IPS DF 19.7 (cell line): ENCODE measurements at regions not wholly inside any gene's neighbourhood (a gene's known extent, or its start where the extent isn't known, plus 50 kb on each side); places are given as distances from the start of the nearest gene placed in this dataset.
"Not testable (repeated sequence)": the region's sequence is repeated elsewhere in the genome, so short reads cannot be mapped to it uniquely, and the experiment has no call there.

Experiments
- DNase-seq: peaks from one replicate; pipeline ENCODE4 v3.0.0-alpha.2; 2013; ENCODE audit warnings: low read depth, low spot score

- no peak for DNase-seq
Observed at GRCh38 chr5:42074353-42074752, 149.3 kb downstream of the FBXO4 start.

GRCh38 chr5:42089705-42090104 lies 164.6 kb downstream of the FBXO4 start:
- no peak for DNase-seq

GRCh38 chr5:42090162-42090561 lies 165.1 kb downstream of the FBXO4 start:
- no peak for DNase-seq

GRCh38 chr5:42099846-42100245 lies 174.8 kb downstream of the FBXO4 start:
- not testable (repeated sequence) for DNase-seq

DNA sequence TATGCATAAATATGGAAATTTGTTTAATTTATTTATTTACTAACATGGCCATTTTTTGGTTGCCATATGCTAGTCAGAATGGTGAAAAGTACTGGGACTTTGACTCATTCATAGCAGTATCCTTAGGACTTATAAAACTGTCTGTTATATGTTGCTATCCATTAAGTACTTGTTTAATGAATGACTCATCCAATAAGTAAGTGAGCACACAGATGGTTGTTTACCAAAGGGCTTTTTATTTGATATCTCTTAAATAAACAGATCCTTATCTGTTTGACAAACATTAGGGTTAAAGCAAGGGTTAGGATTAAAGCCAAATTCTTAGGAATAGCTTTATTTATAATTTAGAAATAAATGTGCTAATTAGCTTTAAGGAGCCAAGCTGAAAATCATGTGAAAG lies 183.4 kb downstream of the FBXO4 start:
- no peak for DNase-seq

- no peak for DNase-seq
Observed at GRCh38 chr5:42109006-42109572, 184.0 kb downstream of the FBXO4 start.

- not testable (repeated sequence) for DNase-seq
Observed at GRCh38 chr5:42115721-42116120, 190.6 kb downstream of the FBXO4 start.

DNA sequence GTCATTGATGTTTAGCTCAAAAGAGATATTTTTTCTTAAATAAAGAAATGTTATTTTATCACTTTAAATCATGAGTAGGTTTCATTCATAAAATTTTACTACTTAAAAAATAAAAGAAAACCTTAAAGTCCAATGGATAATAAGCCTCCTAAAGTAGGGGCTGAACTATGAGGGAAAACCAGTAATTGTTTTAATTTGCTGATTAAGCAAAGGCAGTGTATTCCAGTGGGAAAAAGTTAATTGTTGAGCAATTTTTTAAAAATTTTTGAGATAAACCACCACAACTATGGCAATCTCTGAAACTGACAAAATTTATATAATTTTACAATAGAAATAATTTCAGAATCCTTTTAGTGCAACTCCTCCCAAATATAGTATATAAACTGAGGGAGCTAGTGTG lies 195.0 kb downstream of the FBXO4 start:
- DNase-seq, result no peak

GRCh38 chr5:42121401-42121800 lies 196.3 kb downstream of the FBXO4 start:
- DNase-seq, result no peak

DNA sequence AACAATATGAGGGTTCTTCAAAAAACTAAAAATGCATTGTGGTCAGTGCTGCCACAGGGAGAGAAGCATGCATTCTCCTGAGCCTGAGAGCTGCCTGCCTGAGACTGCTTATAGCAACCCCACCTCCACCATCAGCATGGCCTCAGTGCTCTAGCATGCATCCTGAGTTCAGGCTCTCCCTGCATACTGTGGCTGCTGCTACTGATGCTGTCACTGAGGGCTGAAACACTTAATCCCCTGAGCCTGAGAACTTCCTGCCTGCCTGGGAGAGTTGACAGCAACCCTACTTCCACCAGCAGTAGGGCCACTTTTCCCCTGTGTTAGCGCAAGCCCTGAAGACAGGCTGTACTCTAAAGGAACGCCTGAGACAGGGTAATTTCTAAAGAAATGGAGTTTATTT lies 206.0 kb downstream of the FBXO4 start:
- no peak for DNase-seq

DNA sequence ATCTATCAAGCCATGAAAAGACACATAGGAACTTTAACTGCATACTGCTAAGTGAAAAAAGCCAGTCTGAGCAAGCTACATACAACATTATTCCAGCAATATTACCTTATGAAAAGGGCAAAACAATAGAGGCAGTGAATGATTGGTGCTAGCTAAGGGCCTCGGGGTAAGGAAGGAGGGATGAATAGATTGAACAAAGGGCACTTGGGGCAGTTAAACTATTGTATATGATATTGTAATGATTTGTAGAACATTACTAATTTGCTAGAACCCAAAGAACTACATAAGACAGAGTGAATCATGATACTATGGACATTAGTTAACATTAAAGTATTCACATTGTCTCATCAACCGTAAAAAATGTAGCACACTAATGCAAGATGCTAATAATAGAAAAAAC lies 218.3 kb downstream of the FBXO4 start:
- DNase-seq, result no peak

DNA sequence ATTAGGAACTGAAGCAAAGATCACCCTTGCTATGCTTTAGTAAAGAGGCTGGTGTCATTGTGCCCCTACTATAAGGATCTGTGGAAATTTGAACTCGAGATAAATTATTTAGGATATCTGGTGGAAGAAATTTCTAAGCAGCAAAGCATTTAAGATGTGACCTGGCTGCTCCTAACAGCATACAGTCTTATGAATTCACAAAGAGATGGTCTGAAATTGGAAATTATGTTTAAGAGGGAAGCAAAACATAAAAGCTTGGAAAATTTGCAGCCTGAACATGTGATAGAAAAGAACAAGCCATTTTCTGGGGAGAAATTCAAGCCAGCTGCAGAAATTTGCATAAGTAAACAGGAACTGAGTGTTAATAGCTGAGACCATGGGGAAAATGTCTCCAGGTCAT lies 223.7 kb downstream of the FBXO4 start:
- no peak for DNase-seq

GRCh38 chr5:42157215-42157614 lies 232.1 kb downstream of the FBXO4 start:
- no peak for DNase-seq

DNA sequence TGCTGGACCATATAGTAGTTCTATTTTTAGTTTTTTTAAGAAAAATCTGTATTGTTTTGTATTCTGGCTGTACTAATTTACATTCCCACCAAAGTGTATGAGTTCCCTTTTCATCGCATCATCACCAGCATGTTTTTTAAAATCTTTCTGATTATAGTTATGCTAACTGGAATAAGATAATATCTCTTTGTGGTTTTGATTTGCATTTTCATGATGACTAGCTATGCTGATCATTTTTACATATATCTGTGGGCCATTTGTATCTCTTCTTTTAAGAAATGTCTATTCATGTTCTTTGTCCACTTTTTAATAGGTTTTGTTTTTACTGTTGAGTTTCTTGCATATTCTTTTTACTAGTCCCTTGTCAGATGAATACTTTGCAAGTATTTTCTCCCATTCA lies 238.0 kb downstream of the FBXO4 start:
- no peak for DNase-seq

GRCh38 chr5:42168091-42168670 lies 243.1 kb downstream of the FBXO4 start:
- DNase-seq, result no peak

GRCh38 chr5:42176118-42176517 lies 247.1 kb upstream of the GHR start:
- DNase-seq, result not testable (repeated sequence)

- not testable (repeated sequence) for DNase-seq
Observed at GRCh38 chr5:42179843-42180242, 243.4 kb upstream of the GHR start.

DNA sequence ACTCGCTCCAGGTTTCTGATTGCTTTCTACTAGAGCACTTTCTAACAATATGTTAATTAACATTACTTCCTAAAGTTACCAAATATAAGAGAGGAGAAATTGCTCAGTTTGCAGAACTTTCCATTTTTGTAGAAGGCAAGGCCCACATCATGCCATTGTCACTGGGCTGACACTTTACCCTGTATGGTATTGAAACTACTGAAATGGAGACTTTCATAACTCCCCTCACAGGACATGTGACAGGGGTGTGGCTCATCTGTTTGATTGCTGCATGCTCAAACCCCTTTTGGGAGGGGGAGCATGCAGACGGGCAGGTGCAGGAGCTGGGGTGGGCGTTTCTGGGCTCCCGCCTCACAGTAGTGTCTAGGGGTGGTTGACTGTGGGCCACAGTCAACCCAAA lies 206.3 kb upstream of the GHR start:
- DNase-seq, result no peak

DNA sequence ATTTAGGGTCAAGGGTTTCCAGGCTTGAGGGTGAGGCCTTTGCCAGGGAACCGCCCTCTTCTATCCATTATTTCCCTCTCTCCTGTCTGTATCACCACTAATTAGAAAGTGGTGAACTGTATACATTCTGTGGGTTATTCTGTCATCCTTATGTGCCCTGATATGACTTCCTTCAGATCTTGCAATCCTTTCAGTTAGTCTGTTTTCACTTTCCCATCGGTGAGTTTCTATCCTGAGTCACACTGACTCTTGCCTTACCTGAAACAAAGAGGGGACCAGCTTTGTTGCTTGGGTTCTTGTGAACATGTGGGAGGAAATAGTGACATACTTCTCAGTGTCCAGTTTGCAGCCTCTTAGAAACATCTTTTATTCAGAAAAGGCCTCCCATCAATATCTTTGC lies 205.4 kb upstream of the GHR start:
- no peak for DNase-seq

- DNase-seq, result no peak
Observed at GRCh38 chr5:42225009-42225408, 198.2 kb upstream of the GHR start.

DNA sequence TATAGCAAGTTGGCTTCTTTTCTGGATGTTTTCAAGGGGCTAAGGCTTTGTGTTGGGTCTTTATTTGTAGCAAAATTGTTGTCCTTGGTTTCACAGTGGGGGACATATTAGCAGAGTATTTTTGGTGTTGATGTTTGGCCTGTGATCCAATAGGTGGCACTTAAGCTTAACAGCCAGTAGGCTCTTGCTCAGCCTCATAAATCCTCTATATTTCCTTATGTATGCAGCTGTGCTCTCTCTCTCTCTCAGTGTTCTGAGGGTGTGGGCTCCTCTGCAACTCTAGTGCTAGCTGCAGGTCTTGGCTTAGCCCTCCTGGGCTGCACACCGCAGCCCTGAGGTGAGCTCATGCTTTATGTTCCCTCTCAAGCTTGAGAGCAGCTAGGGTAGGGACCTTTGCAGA lies 195.0 kb upstream of the GHR start:
- no peak for DNase-seq

GRCh38 chr5:42230839-42231238 lies 192.4 kb upstream of the GHR start:
- DNase-seq, result no peak

GRCh38 chr5:42235241-42235640 lies 188.0 kb upstream of the GHR start:
- DNase-seq, result no peak

GRCh38 chr5:42235837-42236236 lies 187.4 kb upstream of the GHR start:
- no peak for DNase-seq
